ENCODE measurements at regions not wholly inside any gene's neighbourhood (a gene's known extent, or its start where the extent isn't known, plus 50 kb on each side); places are given as distances from the start of the nearest gene placed in this dataset.
"Not testable (repeated sequence)": the region's sequence is repeated elsewhere in the genome, so short reads cannot be mapped to it uniquely, and the experiment has no call there.

DNA sequence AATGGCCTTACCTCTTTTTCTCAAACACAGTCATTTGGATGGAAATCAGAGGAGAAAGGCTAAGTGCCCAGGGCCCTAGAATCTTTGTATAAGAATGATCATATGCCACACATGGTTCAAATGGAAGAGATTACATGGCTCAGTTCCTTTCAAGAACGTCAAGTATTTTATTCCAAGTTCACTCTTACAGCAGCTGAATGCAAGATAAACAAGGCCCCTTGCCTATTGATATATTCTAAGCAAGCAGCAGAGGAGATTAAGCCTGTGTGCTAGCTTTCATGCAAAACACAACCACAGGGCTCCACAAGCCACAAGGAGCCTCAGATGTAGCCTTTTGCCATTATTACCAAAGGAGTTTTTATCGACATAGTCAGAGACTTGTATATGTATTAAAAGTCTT is 55.3 kb upstream of the SLCO6A1 start:
- FAIRE-seq: no peak

DNA sequence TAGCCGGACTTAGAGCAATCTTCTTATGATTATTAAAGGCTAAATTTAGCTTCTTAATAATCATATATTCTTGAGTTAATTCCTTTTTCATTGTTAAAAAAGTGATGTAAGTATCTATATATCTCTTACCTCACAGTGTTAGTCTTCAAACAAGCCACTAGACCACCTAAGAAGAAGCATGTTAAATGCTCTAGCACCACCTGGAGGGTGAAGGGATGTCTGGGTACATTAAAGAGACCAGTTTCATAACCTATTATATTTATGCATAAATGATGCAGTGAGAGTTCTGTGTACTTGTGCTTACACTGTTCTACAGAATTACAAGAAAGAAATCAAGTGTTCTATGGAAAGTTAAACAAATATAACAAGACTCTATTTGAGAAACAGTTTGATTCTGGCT is 55.9 kb upstream of the SLCO6A1 start:
- FAIRE-seq: no peak

DNA sequence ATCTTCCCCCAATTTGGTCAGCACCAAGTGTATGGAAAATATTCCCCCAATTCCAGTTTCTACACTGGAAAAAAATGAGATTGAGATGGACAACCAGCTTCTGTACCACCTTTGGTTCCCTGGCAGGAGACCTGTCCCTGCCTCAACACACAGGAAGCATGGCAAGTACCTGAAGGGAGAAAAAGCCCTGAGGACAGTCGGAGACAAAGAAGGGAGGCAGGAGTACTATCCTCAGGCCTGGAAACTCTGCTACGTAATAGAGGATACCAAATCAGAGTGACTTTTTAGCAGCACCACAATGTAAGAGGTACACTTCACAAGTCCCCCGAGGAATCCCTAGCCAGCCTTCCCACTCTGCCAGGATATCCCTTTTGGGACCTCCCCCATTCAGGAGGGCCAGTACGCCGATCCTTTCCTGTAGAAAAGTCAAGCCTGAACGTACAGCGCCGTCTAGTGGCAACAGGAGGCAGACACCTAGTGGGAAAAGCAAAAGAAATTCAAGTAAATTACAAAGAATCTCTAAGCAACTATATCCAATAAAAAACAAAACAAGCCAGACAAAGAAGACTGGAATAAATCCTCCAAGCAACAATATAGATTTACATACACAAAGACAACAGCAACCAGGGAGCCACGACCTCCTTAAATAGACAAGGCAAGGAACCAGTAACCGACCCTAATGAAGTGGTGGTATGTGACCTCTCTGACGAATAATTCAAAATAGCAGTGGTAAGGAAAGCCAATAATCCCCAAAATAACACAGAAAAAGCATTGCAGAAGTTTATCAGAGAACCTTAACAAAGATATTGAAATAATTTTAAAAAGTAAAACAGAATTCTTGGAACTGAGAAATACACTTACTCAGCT is 63.3 kb upstream of the SLCO6A1 start:
- FAIRE-seq: no peak

DNA sequence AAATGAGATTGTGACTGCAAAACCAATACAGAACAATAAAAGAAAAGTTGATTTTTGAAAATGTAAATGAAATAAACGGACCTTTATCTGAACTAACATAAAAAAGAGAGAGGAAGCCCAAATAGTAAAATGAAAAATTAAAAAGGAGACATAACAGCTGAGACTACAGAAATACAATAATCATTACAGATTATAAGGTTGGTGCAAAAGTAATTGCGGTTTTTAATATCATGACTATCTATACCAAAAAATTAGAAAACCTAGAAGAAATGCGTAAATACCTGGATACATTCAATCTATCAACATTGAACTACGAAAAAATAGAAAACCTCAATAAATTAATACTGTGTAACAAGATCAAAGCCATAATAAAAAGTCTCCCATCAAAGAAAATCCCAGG is 71.9 kb upstream of the SLCO6A1 start:
- no peak for FAIRE-seq

DNA sequence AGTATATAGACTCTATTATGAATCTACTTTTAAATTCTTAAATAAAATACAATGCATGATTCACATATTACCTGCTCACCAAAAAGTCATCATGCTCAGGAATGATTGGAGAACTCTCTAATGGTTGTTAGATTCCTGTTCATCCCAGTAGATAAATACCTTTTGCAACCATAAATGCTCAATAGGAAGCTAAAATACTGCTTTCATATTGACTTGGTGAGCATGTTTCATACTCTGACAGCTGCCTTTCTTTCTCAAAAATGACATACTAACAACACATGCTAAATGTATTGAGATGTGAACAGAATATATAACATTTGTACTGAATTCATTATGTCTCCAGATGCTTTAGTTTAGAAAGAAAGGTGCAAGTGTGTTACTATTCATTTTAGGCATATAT is 79.6 kb upstream of the SLCO6A1 start:
- no peak for FAIRE-seq

DNA sequence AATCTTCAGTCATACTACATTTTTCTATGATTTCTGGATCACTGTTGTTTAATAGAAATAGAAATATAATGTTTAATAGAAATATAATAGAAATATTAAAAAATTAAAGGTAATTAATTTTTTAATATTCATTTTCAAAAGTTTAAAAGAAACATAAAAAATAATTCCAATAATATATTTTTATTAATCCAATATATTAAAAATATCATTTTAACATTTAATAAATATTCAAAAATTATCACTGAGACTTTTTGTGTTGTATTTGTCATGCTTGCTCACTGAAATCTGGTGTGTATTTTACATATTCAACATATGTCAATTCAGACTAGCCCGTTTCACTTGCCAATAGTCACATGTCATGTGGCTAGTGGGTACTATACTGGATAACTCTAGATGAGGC is 80.6 kb upstream of the SLCO6A1 start:
- FAIRE-seq: no peak

DNA sequence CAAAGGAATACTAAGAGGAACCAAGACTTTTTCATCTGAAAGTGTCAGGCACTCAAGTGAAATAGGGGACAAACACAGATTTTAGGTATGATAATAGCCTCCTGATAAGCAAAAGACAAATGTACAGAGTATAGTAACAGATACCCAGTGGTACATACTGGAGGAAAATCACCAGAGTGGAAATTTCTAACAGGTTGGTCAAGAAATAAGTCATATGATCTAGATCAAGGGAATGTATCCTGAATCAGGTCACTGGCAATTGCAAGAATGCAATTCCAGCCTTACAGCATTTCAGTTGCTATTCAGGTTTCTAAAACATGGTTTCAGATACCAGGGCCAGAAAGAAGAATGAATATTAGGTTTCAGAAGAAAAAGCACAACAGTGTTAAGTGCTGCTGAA is 82.2 kb upstream of the SLCO6A1 start:
- FAIRE-seq: no peak

DNA sequence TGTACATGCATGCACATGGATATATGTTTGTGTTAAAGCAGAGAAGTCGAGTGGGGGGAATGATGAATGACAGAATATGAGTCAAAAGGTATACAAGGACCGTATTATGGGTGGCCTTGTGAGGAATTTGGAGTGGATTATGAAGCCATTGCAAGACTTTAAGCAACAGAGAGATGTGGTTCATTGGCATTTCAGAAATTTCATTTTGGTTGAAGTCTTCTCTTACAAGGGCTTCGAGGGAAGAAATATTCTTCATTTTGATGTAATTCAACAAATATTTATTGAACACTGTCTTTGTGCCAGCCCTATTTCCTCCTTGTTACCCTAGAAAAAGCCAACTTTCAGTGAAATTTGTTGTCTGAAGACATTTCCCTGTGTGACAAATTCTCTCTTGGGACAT is 83.9 kb upstream of the SLCO6A1 start:
- FAIRE-seq: no peak

DNA sequence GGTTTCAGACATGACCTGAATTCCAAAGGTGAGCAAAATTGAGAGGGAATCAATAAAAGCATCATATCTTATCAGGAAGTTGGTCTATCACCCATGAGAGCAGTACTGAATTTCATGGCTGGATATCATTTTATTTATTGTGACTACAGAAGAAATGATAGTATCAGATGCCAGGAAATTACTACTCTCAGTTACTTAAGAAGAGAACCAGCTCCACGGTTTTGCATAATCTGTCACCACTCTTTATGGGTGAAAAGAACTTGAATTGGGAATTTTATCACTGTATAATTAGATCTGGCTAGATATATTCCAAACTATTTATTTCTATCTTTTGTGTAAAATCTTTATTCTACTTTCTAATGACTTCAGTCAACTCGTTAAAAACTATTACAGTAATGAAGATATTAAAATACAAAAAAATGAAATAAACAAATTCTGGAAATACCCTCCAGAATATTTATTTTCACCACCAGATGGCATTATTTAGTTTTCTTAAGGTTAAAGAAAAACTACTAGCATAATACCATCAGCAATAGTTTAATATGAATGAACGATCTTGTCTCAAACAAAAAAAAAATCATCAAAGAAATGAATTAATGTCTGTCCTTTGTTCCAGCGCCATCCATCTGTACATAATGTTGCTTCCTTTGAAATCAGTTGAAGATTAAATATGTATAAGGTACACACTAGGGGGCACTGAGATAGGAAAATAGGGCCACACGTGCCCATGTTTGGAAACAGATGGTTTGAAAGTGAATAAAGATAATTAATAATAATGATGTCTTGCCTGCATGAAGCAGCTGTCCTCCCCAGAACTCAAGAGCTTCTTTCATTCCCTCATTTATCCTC is 84.7 kb upstream of the SLCO6A1 start:
- FAIRE-seq: peak; percentile 100

DNA sequence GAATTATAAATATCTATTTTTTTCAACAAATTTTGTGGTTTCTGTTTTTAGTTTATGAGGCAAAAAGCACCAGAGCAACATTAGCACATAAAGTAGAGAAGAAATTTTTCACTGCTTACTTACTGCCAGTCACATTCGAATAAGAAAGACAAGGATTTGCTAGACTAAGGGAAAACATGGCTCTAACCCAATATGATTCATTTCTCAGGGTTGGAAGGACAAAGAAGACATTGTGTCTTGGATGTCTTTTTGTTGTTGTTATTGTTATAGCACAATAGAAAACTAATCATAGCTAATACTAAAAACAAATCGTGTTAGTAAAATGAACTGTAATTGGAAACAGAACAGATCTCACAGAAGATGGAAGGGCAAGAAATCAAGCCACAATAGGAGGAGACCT is 90.9 kb upstream of the SLCO6A1 start:
- no peak for FAIRE-seq

DNA sequence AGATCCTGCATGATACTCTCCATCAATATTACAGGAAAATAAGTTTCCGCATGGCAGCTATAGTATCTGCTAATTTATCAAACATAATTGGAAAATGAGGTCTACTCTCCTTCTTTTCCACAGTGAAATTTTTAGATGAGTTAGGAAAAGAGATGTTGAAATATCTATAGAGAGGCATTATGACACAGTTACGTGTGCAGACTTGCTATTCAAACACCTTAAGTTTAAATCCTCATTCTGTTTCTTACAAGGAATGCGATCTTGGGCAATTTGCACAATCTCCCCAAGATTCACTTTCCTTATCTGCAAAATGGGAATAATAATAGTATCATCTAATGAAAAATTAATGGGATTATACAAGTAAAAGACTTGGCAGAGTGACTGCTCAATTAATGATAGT is 91.7 kb upstream of the SLCO6A1 start:
- no peak for FAIRE-seq

DNA sequence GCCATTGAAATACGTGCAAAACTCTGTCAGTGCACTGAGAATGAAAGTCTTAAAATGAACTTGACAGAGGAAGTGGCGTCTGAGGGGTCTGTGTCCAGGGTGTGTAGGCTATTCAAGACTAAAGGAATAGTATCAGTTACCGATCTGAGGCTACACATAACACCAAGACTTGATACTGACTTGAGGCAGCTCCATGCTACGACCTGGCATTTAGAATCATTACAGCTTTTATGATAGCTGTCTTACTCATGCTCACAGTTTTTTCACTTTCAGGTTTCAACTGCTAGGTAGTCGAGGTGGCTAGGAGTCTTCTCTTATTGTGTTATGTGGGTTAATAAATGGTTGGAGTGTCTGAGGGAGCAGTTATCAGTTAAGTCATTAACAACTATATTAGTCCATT is 92.8 kb upstream of the SLCO6A1 start:
- no peak for FAIRE-seq

DNA sequence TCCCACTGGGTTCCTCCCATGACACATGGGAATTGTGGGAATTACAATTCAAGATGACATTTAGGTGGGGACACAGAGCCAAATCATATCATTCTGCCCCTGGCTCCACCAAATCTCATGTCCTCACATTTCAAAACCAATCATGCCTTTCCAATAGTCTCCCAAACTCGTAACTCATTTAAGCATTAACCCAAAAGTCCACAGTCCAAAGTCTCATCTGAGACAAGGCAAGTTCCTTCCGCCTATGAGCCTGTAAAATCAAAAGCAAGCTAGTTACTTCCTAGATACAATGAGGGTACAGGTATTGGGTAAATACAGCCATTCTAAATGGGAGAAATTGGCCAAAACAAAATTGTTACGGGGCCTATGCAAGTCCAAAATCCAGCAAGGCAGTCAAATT is 93.8 kb upstream of the SLCO6A1 start:
- not testable (repeated sequence) for FAIRE-seq

DNA sequence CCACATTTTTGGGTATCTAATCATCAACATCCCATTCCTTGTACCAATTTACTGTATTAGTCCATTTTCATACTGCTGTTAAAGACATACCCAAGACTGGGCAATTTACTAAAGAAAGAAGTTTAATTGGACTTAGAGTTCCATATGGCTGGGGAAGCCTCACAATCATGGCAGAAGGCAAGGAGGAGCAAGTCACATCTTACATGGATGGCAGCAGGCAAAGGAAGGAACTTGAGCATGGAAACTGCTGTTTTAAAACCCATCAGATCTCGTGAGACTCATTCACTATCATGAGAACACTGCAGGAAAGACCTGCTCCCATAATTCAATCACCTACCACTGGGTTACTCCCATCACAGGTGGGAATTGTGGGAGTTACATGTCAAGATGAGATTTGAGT is 95.4 kb upstream of the SLCO6A1 start:
- no peak for FAIRE-seq

DNA sequence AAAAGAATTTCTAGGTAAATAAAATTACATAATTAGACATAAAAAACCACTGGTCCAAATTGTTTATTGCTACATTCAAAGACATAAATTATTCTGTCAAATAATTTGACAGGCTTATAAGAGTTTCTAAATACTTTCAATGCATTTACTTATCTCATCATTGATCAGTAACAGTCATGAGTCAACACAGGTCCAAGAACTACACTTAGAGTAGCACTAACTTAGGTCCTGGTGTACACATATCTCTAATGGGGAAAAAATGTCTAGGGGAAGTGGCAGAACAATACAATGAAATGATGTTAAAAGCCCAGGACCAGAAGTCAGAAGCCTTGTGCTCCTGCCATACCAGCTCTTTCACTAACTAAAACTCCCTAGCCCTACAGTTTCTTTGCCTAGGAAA is 96.5 kb upstream of the SLCO6A1 start:
- FAIRE-seq: no peak

DNA sequence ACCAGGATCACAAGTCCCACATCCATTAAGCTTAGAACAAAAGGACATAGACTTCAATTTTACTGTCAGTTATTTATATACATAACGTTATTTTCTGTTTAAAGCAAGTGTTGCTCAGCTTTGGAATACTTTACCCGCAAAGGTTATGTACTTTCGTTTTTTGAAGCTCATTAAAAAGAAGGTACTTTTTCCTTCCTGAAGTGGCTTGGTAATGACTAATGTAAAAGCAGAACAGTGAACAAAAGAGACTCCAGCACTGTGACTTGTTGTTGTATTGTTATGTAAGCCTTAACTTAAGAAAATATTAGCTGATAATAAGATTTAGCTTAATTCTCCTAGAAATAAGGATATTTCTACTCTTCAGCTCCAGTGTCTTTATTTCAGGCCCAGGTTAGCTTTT is 97.3 kb upstream of the SLCO6A1 start:
- FAIRE-seq: no peak

DNA sequence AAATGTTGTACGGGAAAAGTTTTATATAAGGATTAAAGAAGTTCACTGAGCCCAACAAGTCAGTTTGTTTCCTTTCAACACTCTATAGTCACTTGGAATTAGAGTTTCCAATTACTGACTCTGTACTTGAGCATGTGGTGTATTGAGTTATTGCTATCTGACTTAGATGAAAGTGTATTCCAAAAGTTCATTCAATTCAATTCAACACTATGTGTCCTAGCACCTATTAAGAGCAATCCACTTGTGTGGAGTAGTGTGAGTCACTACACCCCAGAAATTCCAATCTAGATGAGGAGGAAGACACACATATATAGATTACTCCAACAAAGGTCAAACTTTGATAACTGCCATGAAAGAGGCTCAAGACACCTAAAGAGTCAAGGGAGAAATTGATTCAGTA is 98.2 kb upstream of the SLCO6A1 start:
- FAIRE-seq: no peak

DNA sequence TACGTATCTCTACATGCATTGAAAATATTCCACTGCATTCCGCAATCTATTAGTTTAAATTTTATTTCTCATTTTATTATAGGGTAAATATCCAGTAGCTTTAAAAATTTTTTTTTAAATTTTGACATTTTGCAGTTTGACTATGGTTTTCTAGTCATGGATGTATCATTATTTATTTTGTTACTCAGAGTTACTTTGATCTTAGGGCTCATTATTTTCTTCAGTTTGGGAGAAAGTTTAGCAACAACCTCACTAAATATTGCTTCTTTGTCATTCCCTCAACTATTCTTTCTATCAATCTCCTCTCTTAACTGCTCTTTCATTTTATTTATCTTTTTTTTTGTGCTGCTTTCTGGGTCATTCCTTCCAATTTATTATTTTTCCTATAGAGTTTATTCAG is 100.5 kb upstream of the SLCO6A1 start:
- no peak for FAIRE-seq

DNA sequence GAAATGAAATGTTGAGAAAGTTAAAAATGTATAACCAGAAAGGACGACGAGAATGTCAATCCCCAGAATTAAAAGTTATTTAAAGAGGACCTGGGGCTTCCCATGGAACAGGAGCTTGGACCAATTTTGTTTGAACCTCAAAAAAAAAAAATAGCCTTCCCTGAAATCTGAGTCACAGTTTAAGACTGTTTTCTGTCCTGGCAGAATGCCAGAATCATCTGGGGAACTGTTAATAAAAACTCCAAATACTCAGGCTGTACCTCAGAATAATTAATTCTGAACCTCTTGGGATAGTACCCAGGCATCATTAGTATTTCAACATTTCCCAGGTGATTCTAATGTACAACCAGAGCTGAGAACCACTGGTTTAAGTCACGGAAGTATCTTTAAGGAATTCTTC is 102.2 kb upstream of the SLCO6A1 start:
- no peak for FAIRE-seq

DNA sequence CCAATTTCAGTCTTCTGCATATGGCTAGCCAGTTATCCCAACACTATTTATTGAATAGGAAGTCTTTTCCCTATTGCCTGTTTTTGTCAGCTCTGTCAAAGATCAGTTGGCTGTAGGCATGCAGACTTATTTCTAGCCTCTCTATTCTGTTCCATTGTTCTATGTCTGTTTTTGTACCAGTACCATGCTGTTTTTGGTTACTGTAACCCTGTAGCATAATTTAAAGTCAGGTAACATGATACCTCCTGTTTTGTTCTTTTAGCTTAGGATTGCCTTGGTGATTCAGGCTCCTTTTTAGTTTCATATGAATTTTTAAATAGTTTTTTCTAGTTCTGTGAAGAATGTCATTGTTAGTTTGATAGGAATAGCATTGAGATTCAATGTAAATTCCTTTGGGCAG is 104.9 kb upstream of the SLCO6A1 start:
- no peak for FAIRE-seq

DNA sequence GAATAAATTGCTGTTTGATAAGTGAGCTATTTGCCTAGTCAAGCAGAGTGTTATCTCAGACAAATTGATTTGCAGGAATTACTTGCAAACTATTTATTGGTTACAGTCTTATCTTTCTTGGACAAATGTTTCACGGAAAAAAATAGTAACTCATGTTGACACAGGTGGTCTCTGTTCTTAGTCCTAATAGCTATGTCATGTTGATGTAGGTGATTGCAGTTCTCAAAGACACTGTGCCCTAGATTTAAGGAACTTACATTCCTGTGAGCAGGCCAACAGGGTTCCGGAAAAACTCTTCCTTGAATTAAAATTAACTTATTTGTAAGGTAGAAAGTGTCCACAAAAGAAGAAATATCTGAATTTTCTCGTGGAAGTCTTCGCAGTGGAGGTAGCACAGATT is 109.6 kb upstream of the SLCO6A1 start:
- FAIRE-seq: peak; percentile 53

DNA sequence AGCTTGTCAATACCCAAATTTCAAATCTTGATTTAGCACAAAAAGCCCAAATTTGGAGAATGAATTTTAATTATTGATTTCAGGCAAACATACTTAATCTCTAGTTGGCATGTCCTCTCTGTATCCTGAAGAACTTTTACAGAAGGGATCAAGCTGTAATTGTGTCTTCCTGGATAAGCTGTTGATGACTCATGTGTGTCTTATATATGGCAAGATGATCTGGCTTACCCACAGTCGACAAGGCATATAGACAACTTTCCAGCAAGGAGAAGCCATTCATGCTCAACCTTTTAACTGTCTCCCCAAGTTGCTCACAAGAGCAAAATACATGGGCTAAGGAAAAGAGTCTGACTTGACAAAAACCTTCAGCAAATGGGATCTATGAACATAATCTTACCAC is 112.5 kb upstream of the SLCO6A1 start:
- FAIRE-seq: no peak

DNA sequence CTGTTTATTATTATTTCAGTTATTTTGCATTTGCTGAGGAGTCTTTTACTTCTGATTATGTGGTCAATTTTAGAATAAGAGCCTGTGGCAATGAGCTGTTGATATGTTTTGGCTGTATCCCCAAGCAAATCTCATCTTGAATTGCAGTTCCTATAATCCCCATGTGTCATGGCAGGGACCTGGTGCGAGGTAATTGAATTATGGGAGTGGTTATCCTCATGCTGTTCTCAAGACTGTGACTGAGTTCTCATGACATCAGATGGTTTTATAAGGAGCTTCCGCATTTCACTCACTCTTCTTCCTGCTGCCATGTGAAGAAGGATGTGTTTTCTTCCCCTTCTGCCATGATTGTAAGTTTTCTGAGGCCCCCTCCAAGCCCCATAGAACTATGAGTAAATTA is 114.9 kb upstream of the SLCO6A1 start:
- no peak for FAIRE-seq

Data from islet of Langerhans (tissue), 1 donor.